Activated CD4-positive, alpha-beta memory T cell treated with anti-CD3 and anti-CD28 coated beads, Interleukin-2, amount 10 ng/mL, durations not matched to agents 7 days and 5 days (primary cell): ENCODE measurements at regions not wholly inside any gene's neighbourhood (a gene's known extent, or its start where the extent isn't known, plus 50 kb on each side); places are given as distances from the start of the nearest gene placed in this dataset.

Experiments used
- CTCF ChIA-PET: fragments of 350-600 bp; sonication (Branson Sonifier 250); formaldehyde crosslinking; loops from one replicate; lab custom pipeline; 2021; ENCODE audit warnings: antibody characterized with exemption, inconsistent platforms; lab: Charles Lee
- POLR2A ChIA-PET: fragments of 350-600 bp; sonication (Branson Sonifier 250); formaldehyde crosslinking; loops from one replicate; lab custom pipeline; 2021; ENCODE audit warnings: antibody characterized with exemption; lab: Charles Lee
- DNase-seq: peaks from one replicate; pipeline ENCODE4 v3.0.0-alpha.2; 2020
- H3K27ac Mint-ChIP-seq: one replicate; pipeline ENCODE4 v1.8.0; 2021; ENCODE audit warnings: mild to moderate bottlenecking, mixed read lengths
- H3K27me3 Mint-ChIP-seq: one replicate; pipeline ENCODE4 v1.8.0; 2021; ENCODE audit warnings: mixed read lengths
- H3K36me3 Mint-ChIP-seq: one replicate; pipeline ENCODE4 v1.8.0; 2021; ENCODE audit warnings: low read depth, mixed read lengths
- H3K4me1 Mint-ChIP-seq: one replicate; pipeline ENCODE4 v1.8.0; 2021; ENCODE audit warnings: mixed read lengths
- H3K4me3 Mint-ChIP-seq: one replicate; pipeline ENCODE4 v1.8.0; 2021; ENCODE audit warnings: mild to moderate bottlenecking, mixed read lengths
- H3K9me3 Mint-ChIP-seq: one replicate; pipeline ENCODE4 v1.8.0; 2021; ENCODE audit warnings: mixed read lengths

- Mint-ChIP-seq H3K9me3 (no peaks in the 10 kb centered on the region), H3K4me1 (no peaks in the 10 kb centered on the region), H3K36me3 (no peaks in the 10 kb centered on the region), H3K27ac (no peak overlapping the region), H3K27me3 (peaks cover 12% of the 10 kb centered on the region), H3K4me3 (no peak overlapping the region)
- POLR2A ChIA-PET: no interaction called here
- no peak for DNase-seq
- CTCF ChIA-PET: no interaction called here
These were observed 171.3 kb downstream of the SNCA start for GRCh38 chr4:89665662-89666061.

GRCh38 chr4:89664521-89664920 lies 172.4 kb downstream of the SNCA start:
- CTCF ChIA-PET: no interaction called here

DNA sequence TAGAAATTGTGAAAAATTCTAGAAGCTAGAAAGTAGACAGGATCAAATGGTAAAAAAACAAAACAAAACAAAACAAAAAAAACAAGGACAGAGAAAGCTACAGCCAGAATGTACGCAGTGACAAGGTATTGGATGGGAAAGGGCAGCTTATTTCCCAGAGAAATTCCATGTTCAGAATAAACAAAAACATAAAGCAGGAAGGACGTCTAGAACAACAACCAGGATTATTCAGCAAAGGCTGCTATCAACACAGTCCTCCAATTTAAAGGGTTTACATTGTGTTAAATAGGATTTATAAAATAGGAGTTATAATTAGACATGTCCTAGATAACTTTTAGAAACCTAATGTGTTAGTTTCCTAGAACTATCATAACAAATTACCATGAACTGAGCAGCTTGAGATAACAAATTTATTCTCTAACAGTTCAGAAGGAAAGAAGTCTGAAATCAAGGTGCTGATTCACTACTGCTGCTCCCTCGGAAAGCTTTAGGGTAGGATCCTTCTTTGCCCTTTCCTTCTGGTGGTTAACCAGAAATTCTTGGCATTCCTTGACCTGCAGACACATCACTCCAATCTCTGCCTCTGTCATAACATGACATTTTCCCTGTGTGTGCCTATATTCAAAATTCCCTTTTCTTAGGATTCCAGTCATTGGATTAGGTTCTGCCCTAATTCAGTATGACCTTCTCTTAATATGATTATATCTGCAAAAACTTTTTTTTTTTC lies 175.6 kb downstream of the SNCA start:
- Mint-ChIP-seq H3K27ac (no peak overlapping the region), H3K36me3 (no peaks in the 10 kb centered on the region), H3K4me3 (no peak overlapping the region), H3K9me3 (no peaks in the 10 kb centered on the region), H3K4me1 (no peaks in the 10 kb centered on the region), H3K27me3 (peaks cover 10% of the 10 kb centered on the region)
- DNase-seq: no peak
- CTCF ChIA-PET: interaction anchor here (1.5 kb wide), 1 partner anchor 14 kb away, joined by 3 read pairs; no protein-coding TSS in a partner anchor
- POLR2A ChIA-PET: no interaction called here

More at GRCh38 chr4:89664521-89664920, 172.4 kb downstream of the SNCA start:
- no peaks in the 10 kb centered on the region for H3K9me3 Mint-ChIP-seq
- DNase-seq: no peak
- no peak overlapping the region for H3K27ac Mint-ChIP-seq
- H3K4me1 Mint-ChIP-seq: no peaks in the 10 kb centered on the region
- POLR2A ChIA-PET: no interaction called here
- no peak overlapping the region for H3K4me3 Mint-ChIP-seq
- peaks cover 13% of the 10 kb centered on the region for H3K27me3 Mint-ChIP-seq
- no peaks in the 10 kb centered on the region for H3K36me3 Mint-ChIP-seq

DNA sequence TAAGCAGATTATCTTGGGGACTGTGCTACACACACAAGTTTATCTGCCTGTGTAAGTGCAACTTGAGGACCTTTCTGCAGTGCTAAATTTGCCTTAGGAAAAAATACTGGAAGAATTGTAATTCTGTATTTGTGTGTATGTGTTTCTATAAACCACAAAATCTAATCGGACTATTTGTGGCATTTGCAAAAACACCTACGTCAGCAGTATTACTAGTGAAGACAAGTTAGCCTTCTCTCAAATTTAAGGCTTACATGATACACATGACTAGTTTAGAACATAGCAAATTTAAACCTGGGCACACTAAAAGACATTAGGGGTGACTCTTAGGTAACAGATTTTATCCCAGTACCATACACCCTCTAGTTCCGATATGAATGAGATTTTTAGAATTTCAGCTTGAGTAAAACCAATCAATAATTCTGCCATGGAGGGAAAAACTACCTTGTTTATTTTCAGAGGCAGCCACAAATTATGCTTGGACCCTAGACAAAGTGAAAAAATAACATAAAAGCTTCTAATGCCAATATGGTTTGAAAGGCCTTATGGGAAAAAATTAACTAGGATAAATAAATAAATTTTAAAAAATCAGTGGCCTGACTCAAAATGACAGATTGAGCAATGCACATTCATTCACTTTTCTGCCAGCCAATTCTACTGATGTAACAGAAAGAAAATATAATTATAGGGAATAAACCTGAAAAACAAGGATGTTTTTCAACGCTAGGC lies 176.4 kb downstream of the SNCA start:
- no peaks in the 10 kb centered on the region for H3K36me3 Mint-ChIP-seq
- POLR2A ChIA-PET: no interaction called here
- H3K4me1 Mint-ChIP-seq: no peaks in the 10 kb centered on the region
- peaks cover 11% of the 10 kb centered on the region for H3K27me3 Mint-ChIP-seq
- no peaks in the 10 kb centered on the region for H3K9me3 Mint-ChIP-seq
- DNase-seq: no peak
- H3K27ac Mint-ChIP-seq: no peak overlapping the region
- CTCF ChIA-PET: interaction anchor here (1.5 kb wide), 1 partner anchor 14 kb away, joined by 3 read pairs; no protein-coding TSS in a partner anchor
- H3K4me3 Mint-ChIP-seq: no peak overlapping the region

- Mint-ChIP-seq H3K36me3 (no peaks in the 10 kb centered on the region), H3K4me1 (no peaks in the 10 kb centered on the region), H3K27me3 (peaks cover 15% of the 10 kb centered on the region), H3K4me3 (no peak overlapping the region), H3K27ac (no peak overlapping the region), H3K9me3 (no peaks in the 10 kb centered on the region)
- ChIA-PET POLR2A (no interaction called here), CTCF (no interaction called here)
- no peak for DNase-seq
These were observed 178.3 kb downstream of the SNCA start for GRCh38 chr4:89658701-89659024.

- H3K4me1 Mint-ChIP-seq: no peaks in the 10 kb centered on the region
These were observed 178.8 kb downstream of the SNCA start for GRCh38 chr4:89657931-89658700.

GRCh38 chr4:89653012-89653411 lies 183.9 kb downstream of the SNCA start:
- H3K9me3 Mint-ChIP-seq: peaks cover 2% of the 10 kb centered on the region
- CTCF ChIA-PET: interaction anchor here (1.0 kb wide), 1 partner anchor 242 kb away, joined by 3 read pairs; the partner anchor contains the start of gene MMRN1
- no peaks in the 10 kb centered on the region for H3K4me1 Mint-ChIP-seq

More at GRCh38 chr4:89657931-89658700, 178.8 kb downstream of the SNCA start:
- Mint-ChIP-seq H3K9me3 (no peaks in the 10 kb centered on the region), H3K27ac (no peak overlapping the region), H3K4me3 (no peak overlapping the region), H3K27me3 (peaks cover 14% of the 10 kb centered on the region), H3K36me3 (no peaks in the 10 kb centered on the region)
- no peak for DNase-seq
- POLR2A ChIA-PET: no interaction called here
- CTCF ChIA-PET: interaction anchor here (0.8 to 1.3 kb wide), 3 partner anchors 24 to 245 kb away, joined by 3 read pairs; no protein-coding TSS in a partner anchor

GRCh38 chr4:89645482-89645881 lies 191.5 kb downstream of the SNCA start:
- Mint-ChIP-seq H3K9me3 (peaks cover 2% of the 10 kb centered on the region), H3K4me3 (no peak overlapping the region), H3K36me3 (no peaks in the 10 kb centered on the region), H3K27ac (no peak overlapping the region), H3K27me3 (peaks cover 7% of the 10 kb centered on the region), H3K4me1 (no peaks in the 10 kb centered on the region)
- no peak for DNase-seq
- ChIA-PET CTCF (no interaction called here), POLR2A (no interaction called here)

More at GRCh38 chr4:89653012-89653411, 183.9 kb downstream of the SNCA start:
- POLR2A ChIA-PET: no interaction called here
- no peak for DNase-seq
- Mint-ChIP-seq H3K36me3 (no peaks in the 10 kb centered on the region), H3K4me3 (no peak overlapping the region), H3K27me3 (peaks cover 8% of the 10 kb centered on the region), H3K27ac (no peak overlapping the region)

GRCh38 chr4:89641367-89641687 lies 195.6 kb downstream of the SNCA start:
- DNase-seq: no peak
- Mint-ChIP-seq H3K27me3 (peaks cover 10% of the 10 kb centered on the region), H3K4me3 (no peak overlapping the region), H3K27ac (no peak overlapping the region), H3K9me3 (no peaks in the 10 kb centered on the region), H3K4me1 (no peaks in the 10 kb centered on the region), H3K36me3 (no peaks in the 10 kb centered on the region)
- ChIA-PET POLR2A (no interaction called here), CTCF (interaction anchor here (0.6 to 1.4 kb wide), 3 partner anchors 22 to 518 kb away, joined by 3 to 4 read pairs (median 3); no protein-coding TSS in a partner anchor)

GRCh38 chr4:89640620-89641366 lies 196.2 kb downstream of the SNCA start:
- ChIA-PET CTCF (interaction anchor here (0.6 to 1.4 kb wide), 3 partner anchors 23 to 518 kb away, joined by 3 to 4 read pairs (median 3); no protein-coding TSS in a partner anchor), POLR2A (no interaction called here)
- Mint-ChIP-seq H3K27ac (no peak overlapping the region), H3K4me3 (no peak overlapping the region), H3K27me3 (peaks cover 10% of the 10 kb centered on the region), H3K36me3 (no peaks in the 10 kb centered on the region), H3K9me3 (no peaks in the 10 kb centered on the region), H3K4me1 (no peaks in the 10 kb centered on the region)
- no peak for DNase-seq

DNA sequence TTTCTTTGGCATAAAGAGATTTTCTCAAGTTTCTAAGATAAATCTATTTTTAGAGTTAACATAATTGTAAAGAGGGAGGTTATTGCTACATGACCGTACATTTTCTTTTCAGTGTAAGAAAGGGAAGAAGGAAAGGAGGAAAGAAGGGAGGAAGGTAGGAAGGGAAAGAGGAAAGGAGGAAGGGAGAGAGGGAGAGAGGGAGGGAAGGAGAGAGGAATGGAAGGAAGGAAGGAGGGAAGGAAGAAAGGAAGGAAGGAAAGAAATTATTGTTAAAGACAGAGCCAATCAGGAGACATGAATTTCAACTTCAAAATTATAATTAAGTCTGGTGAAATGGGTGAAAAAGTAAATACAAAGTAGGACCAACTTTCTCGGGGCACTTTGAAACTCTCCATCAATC lies 197.6 kb downstream of the SNCA start:
- no peak for DNase-seq
- Mint-ChIP-seq H3K4me1 (no peaks in the 10 kb centered on the region), H3K27me3 (peaks cover 13% of the 10 kb centered on the region), H3K36me3 (no peaks in the 10 kb centered on the region), H3K27ac (no peak overlapping the region), H3K9me3 (no peaks in the 10 kb centered on the region), H3K4me3 (no peak overlapping the region)
- POLR2A ChIA-PET: no interaction called here
- CTCF ChIA-PET: no interaction called here

GRCh38 chr4:89625599-89626293 lies 211.2 kb downstream of the SNCA start:
- Mint-ChIP-seq H3K4me1 (peaks cover 6% of the 10 kb centered on the region), H3K9me3 (no peaks in the 10 kb centered on the region), H3K4me3 (no peak overlapping the region), H3K36me3 (no peaks in the 10 kb centered on the region), H3K27me3 (peaks cover 12% of the 10 kb centered on the region), H3K27ac (no peak overlapping the region)
- no peak for DNase-seq
- ChIA-PET CTCF (no interaction called here), POLR2A (no interaction called here)
